NCI-H2171 (cell line): ENCODE measurements at regions not wholly inside any gene's neighbourhood (a gene's known extent, or its start where the extent isn't known, plus 50 kb on each side); places are given as distances from the start of the nearest gene placed in this dataset.

ENCODE experiments used
- DNase-seq: peaks from one replicate; lab custom pipeline; 2025; lab: John Stamatoyannopoulos, UW

DNA sequence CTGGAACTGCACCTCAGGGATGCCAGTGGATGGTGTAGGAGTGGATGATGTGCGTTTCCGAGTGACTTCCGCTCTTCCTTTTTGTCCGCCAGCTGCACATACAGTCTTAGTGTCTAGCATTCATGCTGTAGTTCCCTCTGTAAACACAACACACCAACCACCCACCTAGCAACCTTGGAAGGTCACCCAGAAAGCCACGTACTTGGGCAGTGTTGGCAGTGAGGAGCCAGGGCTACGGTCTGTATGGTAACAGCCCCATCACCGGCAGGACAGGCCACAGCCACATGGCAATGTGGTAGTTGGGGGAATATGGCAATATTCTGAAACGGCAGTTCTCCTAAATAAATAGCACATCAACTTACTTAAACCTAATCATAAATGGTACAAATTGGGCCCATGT is 613.5 kb upstream of the MGMT start:
- no peak for DNase-seq

GRCh38 chr10:128854204-128854603 is 612.8 kb upstream of the MGMT start:
- no peak for DNase-seq

GRCh38 chr10:128854963-128855362 is 612.1 kb upstream of the MGMT start:
- peak; percentile 45 for DNase-seq

GRCh38 chr10:128855618-128856428 is 611.2 kb upstream of the MGMT start:
- DNase-seq: no peak

DNA sequence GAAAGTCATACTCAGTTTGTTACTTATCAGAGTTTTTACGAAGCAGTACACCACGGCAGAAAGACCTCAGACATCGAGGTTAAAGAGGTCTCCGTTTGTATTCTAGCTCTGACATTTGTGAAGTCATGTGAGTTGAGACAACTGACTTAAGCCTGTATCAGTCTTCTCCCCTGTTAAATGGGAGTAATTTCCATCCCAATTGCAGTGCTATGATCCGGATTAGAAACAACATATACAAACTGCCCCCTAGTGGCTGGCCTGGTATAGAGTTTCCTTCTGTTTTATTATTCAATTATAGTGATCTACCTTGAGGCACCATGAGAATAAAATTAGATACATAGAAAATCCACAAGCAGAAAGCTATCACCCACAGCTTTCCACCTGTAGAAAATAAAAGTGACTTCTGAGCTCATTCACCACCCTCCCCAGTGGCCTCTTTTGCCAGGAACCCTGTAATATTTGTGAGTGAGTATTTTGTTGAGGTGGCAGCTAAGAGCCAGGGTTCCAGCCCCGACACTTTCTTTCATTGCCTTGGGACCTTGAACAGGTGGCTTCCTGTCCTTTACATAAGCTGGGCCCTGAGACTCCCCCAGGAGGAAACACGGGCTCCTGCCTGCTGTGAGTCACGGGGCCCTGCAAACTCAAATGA is 607.2 kb upstream of the MGMT start:
- no peak for DNase-seq

DNA sequence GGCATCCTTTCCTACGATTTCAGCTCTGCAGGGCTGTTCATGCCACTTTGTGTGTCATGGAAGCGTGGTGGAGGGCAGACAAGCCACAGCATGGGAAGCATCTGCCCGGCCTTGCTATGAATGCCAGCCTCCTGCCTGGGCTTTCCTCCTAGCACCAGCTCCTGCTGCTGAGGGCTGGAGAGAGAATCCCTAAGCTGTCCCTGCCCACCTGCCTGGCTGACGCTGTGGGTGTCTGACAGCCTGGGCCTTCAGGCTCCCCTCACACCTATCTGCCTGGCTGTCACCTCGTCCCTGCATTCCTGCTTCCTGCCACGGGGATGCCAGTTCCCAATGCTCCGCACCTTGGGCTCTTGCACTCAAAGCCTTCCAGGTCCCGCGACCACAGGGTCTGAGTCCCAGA is 606.5 kb upstream of the MGMT start:
- no peak for DNase-seq

GRCh38 chr10:128861018-128861901 is 605.8 kb upstream of the MGMT start:
- no peak for DNase-seq

DNA sequence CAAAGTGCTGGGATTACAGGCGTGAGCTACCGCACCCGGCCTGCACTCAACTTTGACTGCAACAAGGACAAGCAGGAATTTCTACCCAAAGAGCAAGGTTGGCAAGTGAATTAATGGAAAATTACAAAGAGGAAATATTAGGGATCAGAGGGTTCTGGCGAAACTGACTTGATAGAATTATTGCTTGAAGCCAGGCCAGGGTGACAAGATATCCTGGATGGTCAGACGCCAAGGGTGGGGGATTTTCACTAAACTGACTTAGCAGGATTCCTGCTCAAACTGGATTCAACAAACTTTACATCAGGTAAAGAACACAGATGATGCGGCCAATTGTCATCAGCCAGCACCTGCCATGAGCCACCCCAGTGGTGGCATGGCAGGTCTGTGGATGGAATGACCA is 603.6 kb upstream of the MGMT start:
- no peak for DNase-seq

DNA sequence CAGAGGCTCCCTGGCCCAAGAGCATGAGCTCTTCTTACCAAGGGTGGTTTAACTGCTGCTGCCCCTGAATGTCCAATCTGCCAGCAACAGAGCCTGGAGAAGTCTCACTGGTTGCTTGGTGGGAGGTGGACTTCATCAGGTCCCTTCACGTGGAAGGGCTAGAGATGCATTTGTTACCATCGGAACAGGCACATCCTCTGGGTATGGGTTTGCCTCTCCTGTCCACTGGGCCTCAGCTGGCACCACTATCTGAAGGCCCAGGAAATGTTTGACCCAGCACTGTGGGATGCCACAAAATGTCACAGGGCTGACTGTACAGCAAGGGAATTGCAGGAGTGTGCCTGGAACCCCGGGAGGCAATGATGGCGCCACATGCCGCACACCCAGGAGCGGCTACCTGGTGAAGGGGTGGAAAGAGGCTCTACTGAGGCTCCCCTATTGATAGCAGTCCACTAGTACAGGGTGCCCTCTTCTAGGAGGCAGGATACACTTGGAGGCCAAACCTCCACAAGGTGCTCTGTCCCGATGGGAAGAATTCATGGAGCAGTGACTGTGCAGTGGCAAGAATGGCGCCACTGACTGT is 603.1 kb upstream of the MGMT start:
- no peak for DNase-seq

DNA sequence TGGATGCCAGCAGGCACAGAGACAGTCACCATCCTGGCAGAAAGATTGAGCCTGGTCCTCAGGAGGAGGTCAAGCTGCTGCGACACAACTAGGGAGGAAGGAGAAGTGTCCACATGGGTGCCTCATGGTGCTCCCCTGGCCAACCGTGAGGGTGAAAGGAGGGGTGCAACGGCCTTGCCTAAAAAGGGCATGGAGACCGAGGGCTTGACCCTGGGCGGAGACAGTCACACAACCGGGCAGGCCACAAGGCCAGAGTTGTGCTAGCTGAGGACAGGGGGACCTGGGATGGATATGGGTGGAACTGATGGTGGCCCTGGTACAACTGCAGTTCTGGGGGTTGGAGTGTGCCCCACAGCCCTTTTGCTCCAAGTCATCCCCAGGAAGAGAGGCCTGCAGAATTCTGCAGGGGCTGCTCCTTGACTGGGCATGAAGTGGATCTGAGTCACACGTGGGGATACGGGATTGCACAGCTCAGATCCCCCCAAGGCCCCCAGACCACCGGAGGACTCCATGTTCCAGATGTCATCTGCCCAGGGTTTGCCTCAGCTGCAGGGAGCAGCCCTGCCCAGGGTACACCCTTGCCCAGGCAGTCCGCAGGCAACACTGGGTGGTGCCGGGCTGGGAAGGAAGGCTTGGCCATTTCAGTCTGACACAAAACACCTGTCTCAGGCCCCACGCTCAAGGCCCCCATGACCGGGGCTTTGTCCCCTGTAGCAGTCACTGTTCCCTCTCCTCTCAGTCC is 602.3 kb upstream of the MGMT start:
- no peak for DNase-seq

DNA sequence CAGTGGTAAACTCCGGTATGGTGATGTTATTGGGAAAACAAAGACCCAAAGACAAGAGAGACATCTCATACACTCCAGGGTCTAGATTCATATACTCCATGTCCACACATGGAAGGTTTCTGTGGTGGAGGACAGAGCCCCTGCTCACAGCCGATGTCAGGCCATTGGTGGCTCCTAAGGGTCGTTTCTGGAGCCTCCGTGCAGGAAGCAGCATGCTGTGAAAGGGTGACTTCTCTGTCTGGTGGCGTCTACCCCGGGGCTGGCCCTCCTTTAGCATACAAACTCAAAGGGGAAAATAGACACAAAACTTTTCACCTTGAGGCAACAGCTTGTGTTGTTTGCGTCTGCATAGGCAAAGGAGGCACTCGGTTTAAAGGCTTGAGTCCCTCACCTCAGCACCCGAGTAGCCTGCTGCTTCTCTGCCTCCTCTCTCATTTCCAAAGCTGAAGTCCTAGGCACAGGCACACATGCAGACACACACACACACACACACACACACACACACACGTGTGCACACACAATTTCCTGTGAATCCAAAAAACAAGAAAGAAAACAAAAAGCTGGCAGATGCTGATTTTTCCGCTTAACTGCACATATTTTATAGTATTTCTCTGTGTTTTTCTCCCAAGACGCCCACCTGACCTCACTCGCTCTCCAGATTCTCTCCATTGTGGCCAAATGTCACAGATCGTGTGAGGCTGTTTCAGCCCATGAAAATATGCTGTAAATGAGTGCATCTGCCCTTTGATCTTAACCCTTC is 601.4 kb upstream of the MGMT start:
- DNase-seq: peak; percentile 49

- DNase-seq: no peak
These were observed 600.5 kb upstream of the MGMT start for GRCh38 chr10:128866551-128866950.

DNA sequence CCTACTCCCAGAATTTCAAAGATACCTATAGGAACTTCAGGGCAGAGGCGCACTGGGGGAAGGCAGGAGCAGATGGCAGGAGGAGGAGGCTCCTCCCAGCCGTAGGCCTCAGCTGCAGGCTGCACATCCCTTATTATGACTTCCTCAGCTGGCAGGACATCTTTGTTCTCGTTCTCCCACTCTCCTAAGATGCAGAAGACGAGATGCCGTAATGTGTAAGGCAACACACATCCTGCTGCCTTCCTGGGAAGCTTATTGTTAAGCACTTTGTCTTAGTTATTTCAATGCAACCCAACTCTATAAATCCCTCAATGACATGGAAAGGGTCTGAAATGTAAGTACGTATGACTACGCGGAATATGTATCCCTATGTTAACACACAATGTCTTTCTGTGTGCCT is 599.8 kb upstream of the MGMT start:
- DNase-seq: peak; percentile 41

DNA sequence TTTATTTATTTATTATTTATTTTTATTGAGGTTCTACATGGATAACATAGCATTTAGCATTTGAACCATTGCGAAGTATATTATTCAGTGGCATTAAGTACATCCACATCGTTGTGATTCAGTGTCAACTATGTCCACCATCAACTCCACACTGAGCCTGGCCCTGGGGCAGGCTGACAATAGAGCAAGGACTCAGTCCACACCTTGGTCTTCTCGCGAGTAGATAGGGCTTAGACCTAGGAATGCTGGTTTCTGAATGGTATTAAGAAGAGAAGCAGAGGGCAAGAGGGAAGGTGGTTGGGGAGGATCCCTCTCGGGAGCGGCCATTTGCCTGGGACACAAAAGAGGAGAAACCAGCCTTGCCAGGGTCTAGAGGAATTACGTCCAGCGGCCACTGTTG is 599.2 kb upstream of the MGMT start:
- no peak for DNase-seq

GRCh38 chr10:128868481-128868880 is 598.6 kb upstream of the MGMT start:
- no peak for DNase-seq

DNA sequence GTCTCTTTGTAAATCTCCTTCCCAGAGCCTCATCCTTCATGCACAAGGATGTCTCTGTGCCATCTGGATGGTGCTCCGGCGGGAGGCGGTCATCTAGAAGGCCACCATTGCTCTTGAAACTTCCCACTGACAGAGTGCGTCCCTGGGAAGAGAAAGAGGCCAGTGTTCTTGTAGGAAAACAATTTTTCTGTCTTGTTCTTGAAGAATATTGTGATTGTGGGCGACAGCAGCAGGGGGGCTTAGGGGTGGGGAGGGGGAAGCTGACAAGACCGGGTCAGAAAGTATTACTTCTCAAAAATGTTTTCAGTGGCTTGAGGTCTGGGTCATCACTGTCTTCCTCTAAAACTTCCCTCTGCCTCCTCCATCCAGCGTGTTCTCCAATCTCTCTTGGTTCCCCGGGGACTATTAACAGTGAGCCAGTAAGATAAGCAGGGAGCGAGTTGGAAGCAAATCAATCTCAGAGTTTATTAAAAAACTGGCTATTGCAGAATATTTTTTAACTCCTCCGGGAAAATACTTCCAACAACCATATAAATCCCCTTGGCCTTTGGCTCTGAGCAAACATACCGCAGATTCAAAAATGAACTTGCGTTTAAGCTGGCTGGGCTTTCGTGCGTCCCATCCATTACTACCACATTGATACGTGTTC is 597.8 kb upstream of the MGMT start:
- DNase-seq: no peak

GRCh38 chr10:128870830-128871597 is 596.0 kb upstream of the MGMT start:
- DNase-seq: no peak

DNA sequence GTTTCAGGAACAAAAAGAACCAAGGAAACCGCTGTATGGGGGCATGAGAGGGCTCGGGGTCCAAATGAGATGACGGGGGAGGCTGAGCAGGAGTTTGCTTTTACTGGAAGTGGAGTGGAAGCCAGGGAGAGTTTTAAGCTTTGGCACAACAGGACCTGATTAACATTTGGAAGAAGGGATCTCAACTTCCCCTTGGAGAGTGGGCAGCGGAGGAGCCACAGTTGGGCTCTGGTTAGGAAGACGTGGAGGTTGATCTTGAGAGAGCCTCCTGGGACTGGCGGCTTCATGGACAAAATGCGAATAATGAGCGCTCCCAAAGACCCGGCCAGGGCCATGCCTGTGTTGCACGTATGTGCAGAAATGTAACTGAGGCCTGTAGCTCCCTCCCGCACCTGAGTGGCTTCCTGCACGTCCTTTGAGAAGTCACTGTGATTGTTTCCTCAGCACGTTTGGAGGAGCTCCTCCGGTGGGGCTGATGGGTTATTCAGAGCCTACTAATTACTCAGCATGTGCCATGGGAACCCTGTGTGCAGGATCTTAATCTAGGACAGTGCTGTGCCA is 595.3 kb upstream of the MGMT start:
- DNase-seq: no peak

DNA sequence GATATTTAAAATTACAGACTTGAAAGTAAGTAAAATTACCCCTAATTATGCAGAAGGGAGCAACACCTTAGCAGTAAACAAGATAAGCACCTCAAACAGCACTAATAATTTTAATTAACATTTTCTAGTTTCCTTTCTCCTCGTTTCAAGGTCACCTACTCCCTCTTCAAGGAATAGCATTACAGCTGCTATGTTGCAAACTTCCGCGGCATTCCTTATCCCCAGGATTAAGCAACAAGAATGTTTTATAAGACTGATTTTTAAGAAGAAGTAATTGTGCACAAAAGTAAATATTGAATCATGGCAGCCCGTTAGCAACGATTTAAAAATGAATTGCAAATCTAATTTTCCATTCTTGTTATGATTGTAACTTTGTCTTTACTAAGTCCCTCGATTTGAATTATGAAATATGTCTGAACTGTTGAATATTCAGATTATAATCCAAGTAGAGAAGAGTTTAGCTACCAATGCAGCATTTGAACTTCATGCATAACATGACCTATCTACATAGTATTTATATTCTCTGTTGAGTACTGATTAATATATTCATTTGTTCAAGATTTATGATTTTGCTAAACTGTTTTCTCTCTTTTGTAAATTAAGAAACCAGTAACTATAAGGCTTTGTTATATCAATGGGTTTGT is 593.5 kb upstream of the MGMT start:
- DNase-seq: no peak
